GM18505 (cell line): ENCODE measurements at regions not wholly inside any gene's neighbourhood (a gene's known extent, or its start where the extent isn't known, plus 50 kb on each side); places are given as distances from the start of the nearest gene placed in this dataset.

Source experiments
- ATAC-seq: cut with Tn5 transposase; IDR thresholded peaks from one replicate; pipeline ENCODE4 v1.9.1; 2021; ENCODE audit not compliant: unreplicated experiment
- POLR2A ChIP-seq: IDR thresholded peaks from 4 replicates; pipeline ENCODE4 v1.6.1; 2011; ENCODE audit warnings: borderline replicate concordance; ENCODE audit not compliant: insufficient read depth, insufficient read length; ENCODE audit errors: extremely low read depth

GRCh38 chr5:142499591-142500226, 174.9 kb upstream of the SPRY4 start:
- no peak for ATAC-seq

GRCh38 chr5:142498298-142498697, 173.5 kb upstream of the SPRY4 start:
- no peak for TF ChIP-seq POLR2A
- ATAC-seq = no peak

More at GRCh38 chr5:142499591-142500226, 174.9 kb upstream of the SPRY4 start:
- no peak for TF ChIP-seq POLR2A

DNA sequence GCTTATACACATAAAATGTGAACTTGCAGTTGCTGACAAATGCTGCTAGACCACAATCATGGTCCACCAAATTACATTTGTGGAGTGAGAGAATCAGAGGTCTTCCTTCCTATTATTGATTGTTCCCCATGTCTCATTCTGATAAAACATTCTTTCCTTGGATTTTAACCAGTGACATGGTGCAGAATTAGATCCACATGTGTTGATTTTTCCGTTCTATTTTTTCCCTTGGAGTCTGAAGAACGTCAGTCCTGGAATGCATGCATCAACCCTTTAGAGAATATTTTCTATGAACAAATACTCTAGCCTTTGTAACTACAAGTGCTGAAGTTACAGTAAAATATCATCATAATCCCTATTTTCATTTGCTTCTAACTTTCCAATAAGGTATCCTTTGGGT, 170.7 kb upstream of the SPRY4 start:
- no peak for TF ChIP-seq POLR2A
- ATAC-seq = no peak

DNA sequence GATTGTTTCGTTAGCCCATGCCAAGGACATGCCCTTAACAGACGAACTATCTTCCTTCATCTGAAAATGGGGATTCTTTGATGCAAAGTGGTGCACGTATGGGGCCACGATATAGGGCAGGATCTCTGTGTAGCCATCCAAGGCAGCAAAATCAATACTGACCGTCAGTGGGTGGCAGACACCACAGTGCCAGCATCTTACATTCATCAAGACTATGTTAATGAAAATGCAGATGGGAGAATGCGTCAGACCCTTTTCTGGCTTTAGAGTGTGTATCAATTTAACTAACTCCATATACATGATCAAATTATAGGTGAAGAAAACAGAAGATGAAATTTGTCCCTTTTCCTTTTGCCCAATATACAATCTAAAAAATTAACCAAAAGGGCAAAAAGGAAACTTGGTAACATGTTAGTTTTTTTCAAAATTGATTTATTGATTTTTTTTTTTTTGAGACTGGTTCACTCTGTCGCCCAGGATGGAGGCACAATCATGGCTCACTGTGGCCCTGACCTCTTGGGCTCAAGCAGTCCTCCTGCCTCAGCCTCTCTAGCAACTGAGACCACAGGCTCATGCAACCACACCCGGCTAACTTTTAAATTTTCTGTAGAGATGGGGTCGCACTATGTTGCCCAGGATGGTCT, 169.2 kb upstream of the SPRY4 start:
- ATAC-seq = no peak
- TF ChIP-seq POLR2A = no peak

DNA sequence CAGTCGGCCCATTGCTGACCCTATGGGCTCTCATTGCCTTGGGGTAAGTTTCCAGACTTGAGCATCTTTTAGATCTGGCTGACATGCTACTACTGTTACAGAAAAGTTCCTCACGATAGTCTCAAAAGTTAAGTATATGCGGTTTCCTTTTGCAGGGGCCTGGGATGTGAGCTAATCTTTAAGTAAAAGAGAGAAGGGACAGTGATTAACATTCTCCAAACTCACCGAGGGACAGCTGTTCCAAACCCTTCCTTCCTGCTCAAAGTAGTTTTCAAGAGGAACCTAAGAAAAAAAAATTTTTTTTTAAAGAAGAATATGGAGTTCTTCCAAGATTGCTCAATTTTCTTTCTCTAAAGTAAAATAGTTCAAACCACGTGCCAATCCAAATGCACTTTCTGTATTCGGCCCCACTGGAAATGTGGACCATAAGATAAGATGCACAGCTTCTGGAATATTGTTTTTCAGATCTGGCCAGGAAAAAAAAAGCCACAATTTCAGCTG, 168.0 kb upstream of the SPRY4 start:
- ATAC-seq = no peak
- no peak for TF ChIP-seq POLR2A

GRCh38 chr5:142491679-142492078, 166.9 kb upstream of the SPRY4 start:
- no peak for TF ChIP-seq POLR2A
- no peak for ATAC-seq

DNA sequence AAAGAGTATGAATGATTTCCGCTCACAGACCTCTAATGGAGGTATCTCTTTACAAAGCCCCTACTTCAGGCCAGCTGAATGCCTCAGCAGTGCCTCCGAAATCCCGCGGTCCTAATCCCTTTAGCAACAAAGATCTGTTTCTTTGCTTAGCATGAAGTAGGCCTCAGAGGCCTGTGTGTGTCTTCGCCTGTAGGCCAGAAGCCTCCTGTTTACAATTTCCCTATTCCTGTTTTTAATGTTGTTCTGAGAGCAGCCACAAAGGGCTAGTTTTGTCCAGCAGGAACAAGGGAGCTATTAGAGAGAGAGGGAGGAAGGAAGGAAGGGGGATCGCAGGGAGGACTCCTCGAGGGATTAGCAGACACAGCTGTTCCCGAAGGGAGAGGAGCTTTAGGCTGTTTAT, 166.4 kb upstream of the SPRY4 start:
- no peak for TF ChIP-seq POLR2A
- no peak for ATAC-seq

GRCh38 chr5:142486581-142486980, 161.8 kb upstream of the SPRY4 start:
- ATAC-seq = no peak
- no peak for TF ChIP-seq POLR2A

DNA sequence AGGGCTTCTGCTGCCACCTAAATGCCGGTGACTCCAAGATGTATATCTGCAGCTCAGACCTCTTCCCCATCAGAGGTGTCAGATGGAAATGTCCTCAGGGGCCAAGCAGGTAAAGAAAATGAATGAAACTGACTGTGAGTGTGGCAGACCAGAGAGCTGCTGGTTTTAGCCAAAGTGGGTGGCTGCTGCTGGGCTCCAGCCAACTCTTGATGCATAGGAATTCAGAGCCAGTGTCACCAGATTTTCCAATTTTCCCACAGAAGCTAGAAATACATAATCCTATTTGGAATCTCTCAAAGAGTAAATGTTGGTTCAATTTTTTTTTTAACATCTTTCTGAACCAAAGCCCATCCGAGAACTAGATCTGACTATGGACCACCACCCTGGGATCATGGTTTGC, 161.2 kb upstream of the SPRY4 start:
- TF ChIP-seq POLR2A = no peak
- no peak for ATAC-seq

DNA sequence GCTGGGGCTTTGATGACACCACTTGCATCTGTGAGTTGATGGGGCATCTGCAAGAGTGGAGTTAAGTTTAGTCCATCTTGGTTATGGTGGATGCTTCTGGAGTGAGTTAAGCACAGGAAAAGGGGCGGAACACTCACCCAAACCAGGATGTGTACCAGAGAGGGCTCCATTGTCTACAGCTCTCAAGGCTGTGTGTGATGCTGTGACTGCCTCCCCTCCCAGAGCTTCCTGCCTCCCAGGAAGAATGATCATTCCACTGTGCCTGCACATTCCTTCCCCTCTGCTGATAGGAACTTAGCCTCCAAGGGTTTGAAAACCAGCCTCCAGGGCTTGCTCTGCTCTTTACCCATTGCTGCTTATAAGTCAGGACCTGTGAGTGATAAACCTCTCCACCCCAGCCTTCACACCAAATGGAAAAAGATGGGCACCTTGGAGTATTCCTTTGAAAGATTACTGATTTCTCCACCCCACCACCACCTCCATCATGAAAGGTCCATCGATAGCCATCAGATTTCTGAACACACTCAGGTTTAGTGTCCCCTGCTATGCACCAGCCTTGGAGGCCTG, 160.1 kb upstream of the SPRY4 start:
- TF ChIP-seq POLR2A = no peak
- ATAC-seq = no peak

DNA sequence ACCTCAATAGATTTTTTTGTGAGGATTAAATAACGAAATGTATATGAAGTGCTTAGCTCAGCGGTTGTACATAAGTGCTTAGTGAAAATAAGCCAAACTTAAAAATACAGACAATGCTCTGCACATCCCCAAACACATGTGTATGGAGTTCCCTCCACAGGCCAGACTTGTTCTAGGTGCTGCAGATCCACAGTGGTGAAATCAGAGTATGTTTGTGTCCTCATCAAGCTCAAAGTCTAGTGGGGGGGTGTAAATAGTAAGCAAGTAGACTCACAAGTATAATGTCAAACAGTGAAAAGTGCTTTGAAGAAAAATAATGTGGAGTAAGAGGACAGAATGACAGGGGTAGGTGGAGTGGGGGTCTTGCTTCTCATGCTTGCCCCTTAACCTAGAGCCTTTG, 157.4 kb upstream of the SPRY4 start:
- no peak for ATAC-seq
- TF ChIP-seq POLR2A = no peak

- ATAC-seq = no peak
- no peak for TF ChIP-seq POLR2A
Observed at GRCh38 chr5:142481410-142481809, 156.6 kb upstream of the SPRY4 start.

GRCh38 chr5:142479854-142480519, 155.2 kb upstream of the SPRY4 start:
- ATAC-seq = no peak
- TF ChIP-seq POLR2A = no peak

- ATAC-seq = no peak
- no peak for TF ChIP-seq POLR2A
Observed at GRCh38 chr5:142479150-142479549, 154.3 kb upstream of the SPRY4 start.

GRCh38 chr5:142478113-142478512, 153.3 kb upstream of the SPRY4 start:
- no peak for ATAC-seq
- no peak for TF ChIP-seq POLR2A

DNA sequence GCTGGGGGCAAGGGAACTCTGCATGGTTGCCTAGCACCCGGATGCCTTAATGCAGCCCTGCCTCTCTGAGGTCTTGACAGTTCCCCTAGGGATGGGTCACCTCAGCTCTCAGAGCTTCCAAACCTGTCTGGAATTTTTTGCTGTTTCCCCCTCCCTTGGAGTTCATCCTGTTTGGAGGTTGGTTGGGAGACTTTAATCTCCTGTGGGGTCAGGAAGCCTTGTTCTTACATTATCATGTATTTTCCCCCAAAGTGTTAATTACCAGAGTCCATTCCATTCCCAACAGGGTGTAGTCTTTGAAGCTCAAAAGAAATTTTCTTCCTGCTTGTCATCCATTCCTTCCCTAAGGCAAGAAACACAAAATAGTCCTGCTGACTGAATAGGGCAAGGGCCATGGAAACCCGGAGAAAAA, 150.3 kb upstream of the SPRY4 start:
- no peak for ATAC-seq
- no peak for TF ChIP-seq POLR2A
